HCT116 (cell line): ENCODE measurements at regions not wholly inside any gene's neighbourhood (a gene's known extent, or its start where the extent isn't known, plus 50 kb on each side); places are given as distances from the start of the nearest gene placed in this dataset.

ENCODE experiments used
- CEBPB ChIP-seq: IDR thresholded peaks from 2 replicates; pipeline ENCODE4 v1.6.1; 2012; ENCODE audit warnings: low read depth
- POLR2A ChIP-seq: IDR thresholded peaks from 2 replicates; pipeline ENCODE4 v1.7.0; 2011; ENCODE audit warnings: borderline replicate concordance; ENCODE audit not compliant: insufficient read depth, insufficient read length; ENCODE audit errors: extremely low read depth
- RAD21 ChIP-seq: IDR thresholded peaks from 2 replicates; pipeline ENCODE4 v1.6.1; 2012; ENCODE audit warnings: low read depth, mild to moderate bottlenecking
- TF ChIP-seq, protein P1 (sequence below), 3 experiments: fragments of 200-600 bp in 1 of 3; sonication (generic) in 1 of 3; IDR thresholded peaks in 2 of 3; conservative IDR thresholded peaks in 1 of 3; 2 replicates each; pipeline ENCODE4 v1.5.1; 2012 to 2017; ENCODE audit warnings: low read depth in 2 of 3, low read length in 2 of 3, antibody characterized with exemption in 1 of 3, borderline replicate concordance in 1 of 3, control low read depth in 1 of 3, mild to moderate bottlenecking in 1 of 3, mixed read lengths in 1 of 3, mixed run types in 1 of 3, moderate library complexity in 1 of 3; ENCODE audit not compliant: insufficient read depth in 1 of 3

DNA sequence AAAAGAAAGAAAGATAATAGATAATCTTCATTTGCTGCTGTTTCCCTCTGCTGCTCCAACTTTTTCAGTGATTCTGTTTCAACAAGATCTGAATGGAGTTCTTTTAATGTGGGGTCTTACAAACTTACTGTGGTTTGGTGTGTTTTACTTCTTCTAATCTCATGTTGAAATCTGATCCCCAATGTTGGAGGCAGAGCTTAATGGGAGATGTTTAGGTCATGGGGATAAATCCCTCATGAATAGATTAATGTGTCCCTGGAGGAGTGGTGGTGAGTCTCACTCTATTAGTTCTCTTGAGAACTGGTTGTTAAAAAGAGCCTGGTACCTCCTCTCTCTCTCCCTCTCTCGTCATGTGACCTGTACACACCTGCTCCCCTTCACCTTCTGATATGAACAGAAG is 442.4 kb downstream of the EPHA4 start:
- TF ChIP-seq POLR2A (no peak), CEBPB (no peak), RAD21 (no peak)
- TF ChIP-seq, protein P1, sequence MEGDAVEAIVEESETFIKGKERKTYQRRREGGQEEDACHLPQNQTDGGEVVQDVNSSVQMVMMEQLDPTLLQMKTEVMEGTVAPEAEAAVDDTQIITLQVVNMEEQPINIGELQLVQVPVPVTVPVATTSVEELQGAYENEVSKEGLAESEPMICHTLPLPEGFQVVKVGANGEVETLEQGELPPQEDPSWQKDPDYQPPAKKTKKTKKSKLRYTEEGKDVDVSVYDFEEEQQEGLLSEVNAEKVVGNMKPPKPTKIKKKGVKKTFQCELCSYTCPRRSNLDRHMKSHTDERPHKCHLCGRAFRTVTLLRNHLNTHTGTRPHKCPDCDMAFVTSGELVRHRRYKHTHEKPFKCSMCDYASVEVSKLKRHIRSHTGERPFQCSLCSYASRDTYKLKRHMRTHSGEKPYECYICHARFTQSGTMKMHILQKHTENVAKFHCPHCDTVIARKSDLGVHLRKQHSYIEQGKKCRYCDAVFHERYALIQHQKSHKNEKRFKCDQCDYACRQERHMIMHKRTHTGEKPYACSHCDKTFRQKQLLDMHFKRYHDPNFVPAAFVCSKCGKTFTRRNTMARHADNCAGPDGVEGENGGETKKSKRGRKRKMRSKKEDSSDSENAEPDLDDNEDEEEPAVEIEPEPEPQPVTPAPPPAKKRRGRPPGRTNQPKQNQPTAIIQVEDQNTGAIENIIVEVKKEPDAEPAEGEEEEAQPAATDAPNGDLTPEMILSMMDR (IDR thresholded peaks at IDR 0.05 in 2 of 3, conservative IDR thresholded peaks at IDR 0.05 in 1 of 3; ENCODE audit: borderline replicate concordance in 1 of 3, insufficient read depth in 1 of 3, low read depth in 2 of 3, low read length in 2 of 3), result no peak
